ENCODE measurements at regions not wholly inside any gene's neighbourhood (a gene's known extent, or its start where the extent isn't known, plus 50 kb on each side); places are given as distances from the start of the nearest gene placed in this dataset.

DNA sequence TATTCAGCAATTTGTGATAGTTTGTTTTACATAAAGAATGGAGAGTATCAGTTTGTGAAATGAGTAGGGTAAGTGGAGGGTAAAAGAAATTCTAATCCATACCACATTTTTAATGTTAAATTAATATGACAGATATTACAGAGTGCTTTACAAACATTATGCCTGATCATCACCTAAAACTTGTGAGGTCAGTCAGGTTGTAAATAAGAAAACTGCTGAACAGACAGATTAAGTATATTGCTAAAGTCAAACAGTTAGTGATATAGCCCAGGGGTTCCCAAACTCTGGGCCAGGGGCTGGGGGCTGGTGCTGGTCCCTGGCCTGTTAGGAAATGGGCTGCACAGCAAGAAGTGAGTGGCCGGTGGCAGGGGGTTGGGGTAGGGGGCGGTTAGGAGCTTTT, 273.6 kb downstream of the TRAM1L1 start:
- Histone ChIP-seq H3K4me3 (ENCODE audit: low read length) (no peak overlapping the region), H3K9me2 (replicated peaks; ENCODE audit: insufficient read depth, low read length) (no peaks in the 10 kb centered on the region), H3K9me3 (replicated peaks; ENCODE audit: insufficient read depth, low read length) (no peaks in the 10 kb centered on the region), H3K4me2 (ENCODE audit: low read depth, low read length) (no peak overlapping the region), H3K4me1 (ENCODE audit: low read length) (no peaks in the 10 kb centered on the region), H4K20me1 (ENCODE audit: insufficient read depth, low read length) (no peaks in the 10 kb centered on the region), H3K79me2 (ENCODE audit: low read length) (no peaks in the 10 kb centered on the region), H3K9ac (ENCODE audit: low read length) (no peak overlapping the region), H3K27ac (ENCODE audit: low read length) (no peak overlapping the region), H3K27me3 (replicated peaks; ENCODE audit: insufficient read depth, low read length) (no peaks in the 10 kb centered on the region), H3K36me3 (replicated peaks; ENCODE audit: insufficient read depth, low read length) (no peaks in the 10 kb centered on the region), H3F3A (ENCODE audit: insufficient read depth, low read length) (no peaks in the 10 kb centered on the region), H2AFZ (ENCODE audit: low read length) (no peak overlapping the region)
- DNase-seq = no peak
- TF ChIP-seq EZH2phosphoT487 (IDR thresholded peaks at IDR 0.05; ENCODE audit: low read length) (no peak), EZH2 (optimal IDR thresholded peaks at IDR 0.05; ENCODE audit: low read depth, low read length) (no peak)
- TF ChIP-seq, protein P1, sequence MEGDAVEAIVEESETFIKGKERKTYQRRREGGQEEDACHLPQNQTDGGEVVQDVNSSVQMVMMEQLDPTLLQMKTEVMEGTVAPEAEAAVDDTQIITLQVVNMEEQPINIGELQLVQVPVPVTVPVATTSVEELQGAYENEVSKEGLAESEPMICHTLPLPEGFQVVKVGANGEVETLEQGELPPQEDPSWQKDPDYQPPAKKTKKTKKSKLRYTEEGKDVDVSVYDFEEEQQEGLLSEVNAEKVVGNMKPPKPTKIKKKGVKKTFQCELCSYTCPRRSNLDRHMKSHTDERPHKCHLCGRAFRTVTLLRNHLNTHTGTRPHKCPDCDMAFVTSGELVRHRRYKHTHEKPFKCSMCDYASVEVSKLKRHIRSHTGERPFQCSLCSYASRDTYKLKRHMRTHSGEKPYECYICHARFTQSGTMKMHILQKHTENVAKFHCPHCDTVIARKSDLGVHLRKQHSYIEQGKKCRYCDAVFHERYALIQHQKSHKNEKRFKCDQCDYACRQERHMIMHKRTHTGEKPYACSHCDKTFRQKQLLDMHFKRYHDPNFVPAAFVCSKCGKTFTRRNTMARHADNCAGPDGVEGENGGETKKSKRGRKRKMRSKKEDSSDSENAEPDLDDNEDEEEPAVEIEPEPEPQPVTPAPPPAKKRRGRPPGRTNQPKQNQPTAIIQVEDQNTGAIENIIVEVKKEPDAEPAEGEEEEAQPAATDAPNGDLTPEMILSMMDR (IDR thresholded peaks at IDR 0.05; ENCODE audit: low read length) = no peak

DNA sequence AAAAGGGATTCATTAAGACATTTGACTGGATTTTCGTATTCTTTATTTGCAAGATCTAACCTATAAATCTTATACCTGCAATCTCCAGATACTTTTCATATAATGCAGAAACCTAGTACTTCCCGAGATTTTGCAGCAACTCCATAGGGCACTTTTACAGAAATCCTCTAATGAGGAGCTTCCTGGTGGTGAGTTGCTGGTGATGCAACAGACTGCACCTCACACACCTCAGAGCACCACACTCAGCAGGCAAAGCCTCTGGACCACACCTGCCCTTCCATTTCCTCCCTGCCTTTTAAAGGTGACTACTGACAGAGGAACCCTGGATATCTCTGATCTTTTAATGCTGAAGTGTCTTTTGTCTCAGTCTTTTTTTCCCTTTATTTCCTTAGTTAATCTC, 289.4 kb downstream of the TRAM1L1 start:
- Histone ChIP-seq H3K36me3 (replicated peaks; ENCODE audit: insufficient read depth, low read length) (no peaks in the 10 kb centered on the region), H3K27ac (ENCODE audit: low read length) (no peak overlapping the region), H3F3A (ENCODE audit: insufficient read depth, low read length) (no peaks in the 10 kb centered on the region; the same call in 1 of the 2 replicates), H3K79me2 (ENCODE audit: low read length) (no peaks in the 10 kb centered on the region), H2AFZ (ENCODE audit: low read length) (no peak overlapping the region), H3K9ac (ENCODE audit: low read length) (no peak overlapping the region), H3K27me3 (replicated peaks; ENCODE audit: insufficient read depth, low read length) (no peaks in the 10 kb centered on the region), H3K4me3 (ENCODE audit: low read length) (no peak overlapping the region), H3K9me2 (replicated peaks; ENCODE audit: insufficient read depth, low read length) (no peaks in the 10 kb centered on the region), H3K4me2 (ENCODE audit: low read depth, low read length) (no peak overlapping the region), H3K9me3 (replicated peaks; ENCODE audit: insufficient read depth, low read length) (no peaks in the 10 kb centered on the region), H3K4me1 (ENCODE audit: low read length) (peaks cover 13% of the 10 kb centered on the region; the same call in 1 of the 2 replicates), H4K20me1 (ENCODE audit: insufficient read depth, low read length) (no peaks in the 10 kb centered on the region)
- no peak for DNase-seq
- TF ChIP-seq EZH2phosphoT487 (IDR thresholded peaks at IDR 0.05; ENCODE audit: low read length) (no peak), EZH2 (optimal IDR thresholded peaks at IDR 0.05; ENCODE audit: low read depth, low read length) (no peak)
- TF ChIP-seq, protein P1 (IDR thresholded peaks at IDR 0.05; ENCODE audit: low read length) = no peak

DNA sequence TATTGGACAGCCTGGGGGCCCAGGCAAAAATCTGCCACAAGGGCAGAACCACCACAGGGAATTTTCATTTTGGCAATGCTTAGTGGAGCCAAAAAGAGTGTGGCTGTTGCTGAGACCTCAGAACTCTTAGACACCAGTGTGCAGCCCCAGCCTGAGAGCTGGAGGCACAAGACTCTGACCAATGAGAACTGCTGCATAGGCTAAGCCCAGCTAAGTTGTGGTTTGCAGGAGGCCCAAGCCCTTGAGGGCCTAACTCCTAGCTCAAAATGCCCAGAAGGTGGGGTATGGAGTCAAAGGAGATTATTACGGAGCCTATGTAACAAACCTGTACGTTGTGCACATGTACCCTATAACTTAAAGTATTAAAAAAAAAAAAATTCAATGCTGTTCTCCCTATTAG, 296.7 kb downstream of the TRAM1L1 start:
- Histone ChIP-seq H3K27ac (ENCODE audit: low read length) (no peak overlapping the region), H3K36me3 (replicated peaks; ENCODE audit: insufficient read depth, low read length) (no peaks in the 10 kb centered on the region), H3F3A (ENCODE audit: insufficient read depth, low read length) (no peaks in the 10 kb centered on the region; the same call in 1 of the 2 replicates), H2AFZ (ENCODE audit: low read length) (no peak overlapping the region), H3K79me2 (ENCODE audit: low read length) (no peaks in the 10 kb centered on the region), H3K9me3 (replicated peaks; ENCODE audit: insufficient read depth, low read length) (no peaks in the 10 kb centered on the region), H3K4me1 (ENCODE audit: low read length) (peaks cover 12% of the 10 kb centered on the region; the same call in 1 of the 2 replicates), H3K4me3 (ENCODE audit: low read length) (no peak overlapping the region), H3K9me2 (replicated peaks; ENCODE audit: insufficient read depth, low read length) (no peaks in the 10 kb centered on the region), H4K20me1 (ENCODE audit: insufficient read depth, low read length) (no peaks in the 10 kb centered on the region), H3K4me2 (ENCODE audit: low read depth, low read length) (no peak overlapping the region), H3K9ac (ENCODE audit: low read length) (no peak overlapping the region), H3K27me3 (replicated peaks; ENCODE audit: insufficient read depth, low read length) (no peaks in the 10 kb centered on the region)
- DNase-seq = no peak
- TF ChIP-seq EZH2 (optimal IDR thresholded peaks at IDR 0.05; ENCODE audit: low read depth, low read length) = no peak
- TF ChIP-seq EZH2phosphoT487 (IDR thresholded peaks at IDR 0.05; ENCODE audit: low read length) = no peak
- TF ChIP-seq, protein P1 (IDR thresholded peaks at IDR 0.05; ENCODE audit: low read length) = no peak

Measured in MM.1S (cell line).